ENCODE measurements at regions not wholly inside any gene's neighbourhood (a gene's known extent, or its start where the extent isn't known, plus 50 kb on each side); places are given as distances from the start of the nearest gene placed in this dataset.

GRCh38 chr13:39881887-39882286 lies 226.4 kb downstream of the COG6 start:
- no peak for TF ChIP-seq CTCF (conservative IDR thresholded peaks at IDR 0.05)
- TF ChIP-seq ZFX (IDR thresholded peaks at IDR 0.05) = no peak

Measured in C4-2B (cell line).